ENCODE measurements at regions not wholly inside any gene's neighbourhood (a gene's known extent, or its start where the extent isn't known, plus 50 kb on each side); places are given as distances from the start of the nearest gene placed in this dataset.

- TF ChIP-seq, protein P1, sequence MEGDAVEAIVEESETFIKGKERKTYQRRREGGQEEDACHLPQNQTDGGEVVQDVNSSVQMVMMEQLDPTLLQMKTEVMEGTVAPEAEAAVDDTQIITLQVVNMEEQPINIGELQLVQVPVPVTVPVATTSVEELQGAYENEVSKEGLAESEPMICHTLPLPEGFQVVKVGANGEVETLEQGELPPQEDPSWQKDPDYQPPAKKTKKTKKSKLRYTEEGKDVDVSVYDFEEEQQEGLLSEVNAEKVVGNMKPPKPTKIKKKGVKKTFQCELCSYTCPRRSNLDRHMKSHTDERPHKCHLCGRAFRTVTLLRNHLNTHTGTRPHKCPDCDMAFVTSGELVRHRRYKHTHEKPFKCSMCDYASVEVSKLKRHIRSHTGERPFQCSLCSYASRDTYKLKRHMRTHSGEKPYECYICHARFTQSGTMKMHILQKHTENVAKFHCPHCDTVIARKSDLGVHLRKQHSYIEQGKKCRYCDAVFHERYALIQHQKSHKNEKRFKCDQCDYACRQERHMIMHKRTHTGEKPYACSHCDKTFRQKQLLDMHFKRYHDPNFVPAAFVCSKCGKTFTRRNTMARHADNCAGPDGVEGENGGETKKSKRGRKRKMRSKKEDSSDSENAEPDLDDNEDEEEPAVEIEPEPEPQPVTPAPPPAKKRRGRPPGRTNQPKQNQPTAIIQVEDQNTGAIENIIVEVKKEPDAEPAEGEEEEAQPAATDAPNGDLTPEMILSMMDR (optimal IDR thresholded peaks at IDR 0.05 in 1 of 3, IDR thresholded peaks at IDR 0.05 in 1 of 3, conservative IDR thresholded peaks at IDR 0.05 in 1 of 3; ENCODE audit: extremely low read depth in 1 of 3, insufficient read depth in 2 of 3, low read length in 3 of 3): no peak
- TF ChIP-seq EZH2 (IDR thresholded peaks at IDR 0.05; ENCODE audit: low read length): no peak
Observed at GRCh38 chr3:18716821-18717220, 291.7 kb upstream of the SATB1 start.

Measured in keratinocyte (primary cell).